ENCODE measurements at regions not wholly inside any gene's neighbourhood (a gene's known extent, or its start where the extent isn't known, plus 50 kb on each side); places are given as distances from the start of the nearest gene placed in this dataset.

- TF ChIP-seq CTCF (conservative IDR thresholded peaks at IDR 0.05; ENCODE audit: low read depth in 2 of 2) (no peak), REST (IDR thresholded peaks at IDR 0.05; ENCODE audit: unreplicated experiment) (no peak)
Observed at GRCh38 chr3:28912120-28912885, 368.6 kb upstream of the RBMS3 start (continued).

- no peaks in the 10 kb centered on the region for H3K9me2 ChIP-seq (ENCODE audit: insufficient read depth)
- no peaks in the 10 kb centered on the region for H3K36me3 ChIP-seq (ENCODE audit: insufficient read depth)
- no peak overlapping the region for H3K4me3 ChIP-seq
- no peaks in the 10 kb centered on the region for H3F3A ChIP-seq (replicated peaks; ENCODE audit: low read depth)
- no peak overlapping the region for H2AFZ ChIP-seq
- H3K27ac Mint-ChIP-seq = no peak overlapping the region
- peaks cover 5% of the 10 kb centered on the region; the same call in 2 of the 3 replicates for H3K4me1 Mint-ChIP-seq
- no peak overlapping the region for H3K4me2 ChIP-seq
- no peaks in the 10 kb centered on the region for H3K36me3 Mint-ChIP-seq (ENCODE audit: low read depth)
- H3K4me3 Mint-ChIP-seq = no peak overlapping the region
- DNase-seq (ENCODE audit: low spot score) = peak; percentile 64
- TF ChIP-seq CREB1 (CRISPR knock-in tag; IDR thresholded peaks at IDR 0.05; ENCODE audit: low read depth) (0 out of 2 replicates have a peak, but pooled peaks have one; percentile 14), CTCF (conservative IDR thresholded peaks at IDR 0.05; ENCODE audit: low read depth in 2 of 2) (peak; percentile 44 to 81), ZNF331 (CRISPR knock-in tag; IDR thresholded peaks at IDR 0.05; ENCODE audit: low read depth) (no peak)
- H3K27me3 ChIP-seq (ENCODE audit: insufficient read depth) = no peaks in the 10 kb centered on the region
- no peaks in the 10 kb centered on the region for H4K20me1 ChIP-seq (replicated peaks; ENCODE audit: insufficient read depth)
- H3K9me3 Mint-ChIP-seq = no peaks in the 10 kb centered on the region
- H3K4me1 ChIP-seq (ENCODE audit: insufficient read depth) = no peaks in the 10 kb centered on the region
- H3K79me2 ChIP-seq (replicated peaks; ENCODE audit: insufficient read depth) = no peaks in the 10 kb centered on the region
- no peak overlapping the region for H3K27ac ChIP-seq (ENCODE audit: low read depth)
- ATAC-seq = peak; percentile 88
- peaks cover 2% of the 10 kb centered on the region for H3K27me3 Mint-ChIP-seq (ENCODE audit: insufficient read depth, low read depth, poor library complexity)
Observed at GRCh38 chr3:28915741-28916500, 364.9 kb upstream of the RBMS3 start.
